Left lung (tissue), 4 donors: ENCODE measurements at regions not wholly inside any gene's neighbourhood (a gene's known extent, or its start where the extent isn't known, plus 50 kb on each side); places are given as distances from the start of the nearest gene placed in this dataset.
A peak's percentile ranks its signal among the peaks of the same experiment; 100 is the strongest.

Source experiments
- ATAC-seq: fragments of 200-7000 bp; cut with Tn5 transposase; one replicate; pipeline ENCODE4 v1.9.1; 2020; ENCODE audit warnings: moderate library complexity
- DNase-seq, 4 donors: peaks; one replicate each; pipeline ENCODE4 v3.0.0-alpha.2; 2013 to 2020
- H3K27ac ChIP-seq, 2 donors: fragments of 200-600 bp; sonication (generic) in 1 of 2; one replicate each; pipeline versions ENCODE4 v1.5.0 to v1.8.0; 2020 to 2021
- H3K27me3 ChIP-seq, 2 donors: fragments of 200-600 bp; sonication (generic) in 1 of 2; one replicate each; pipeline versions ENCODE4 v1.5.0 to v1.8.0; 2020 to 2021
- H3K36me3 ChIP-seq, 2 donors: fragments of 200-600 bp; sonication (generic) in 1 of 2; one replicate each; pipeline versions ENCODE4 v1.5.0 to v1.8.0; 2020 to 2021
- H3K4me1 ChIP-seq, 2 donors: fragments of 200-600 bp; one replicate each; pipeline ENCODE4 v1.8.0; 2021
- H3K4me3 ChIP-seq, 2 donors: fragments of 200-600 bp; sonication (generic) in 1 of 2; one replicate each; pipeline versions ENCODE4 v1.5.0 to v1.8.0; 2020 to 2021; ENCODE audit warnings: mild to moderate bottlenecking in 1 of 2
- H3K9me3 ChIP-seq, 2 donors: fragments of 200-600 bp; sonication (generic) in 1 of 2; one replicate each; pipeline versions ENCODE4 v1.5.0 to v1.8.0; 2020 to 2021
- CTCF ChIP-seq, 2 donors: fragments of 200-600 bp; sonication (generic) in 1 of 2; IDR thresholded peaks; one replicate each; pipeline versions ENCODE4 v1.5.0 to v1.8.0; 2021; ENCODE audit warnings: antibody characterized with exemption in 2 of 2
- intact Hi-C, 2 donors: fragments of 100-400 bp; cut with DNase I; formaldehyde crosslinking; loops; one replicate each; pipeline versions ENCODE4 v1.11.2 to v1.14.2; 2022
- donor health status: DM: no; HTN: yes; CAD: no.
- donor health status: DM: no; HTN: no; CAD: no.

- peaks cover 0 to 11% of the 10 kb centered on the region in 2 donors for H3K9me3 ChIP-seq
- H3K27me3 ChIP-seq, result no peaks in the 10 kb centered on the region
- no peak for TF ChIP-seq CTCF (IDR thresholded peaks at IDR 0.05)
- no peaks in the 10 kb centered on the region for H3K36me3 ChIP-seq
- no peak for ATAC-seq
- H3K27ac ChIP-seq, result no peak overlapping the region
- no peaks in the 10 kb centered on the region for H3K4me1 ChIP-seq
- intact Hi-C loops, result no loop called here
- no peak overlapping the region for H3K4me3 ChIP-seq
- DNase-seq, result no peak
These were observed 416.0 kb downstream of the PRDM5 start for GRCh38 chr4:120506536-120506935.

- ATAC-seq (no peak), DNase-seq (no peak)
- no peak for TF ChIP-seq CTCF (IDR thresholded peaks at IDR 0.05)
- intact Hi-C loops, result no loop called here
- H3K4me1 ChIP-seq, result no peaks in the 10 kb centered on the region
- peaks cover 0 to 5% of the 10 kb centered on the region in 2 donors for H3K9me3 ChIP-seq
- H3K36me3 ChIP-seq, result no peaks in the 10 kb centered on the region
- H3K27me3 ChIP-seq, result no peaks in the 10 kb centered on the region
- no peak overlapping the region for H3K27ac ChIP-seq
- no peak overlapping the region for H3K4me3 ChIP-seq
These were observed 423.8 kb downstream of the PRDM5 start for GRCh38 chr4:120498678-120499077.

- no peaks in the 10 kb centered on the region for H3K36me3 ChIP-seq
- no peak overlapping the region for H3K4me3 ChIP-seq
- H3K27me3 ChIP-seq, result no peaks in the 10 kb centered on the region
- no peak overlapping the region for H3K27ac ChIP-seq
- no peaks in the 10 kb centered on the region for H3K4me1 ChIP-seq
- intact Hi-C loops, result no loop called here
- ATAC-seq, result no peak
- peaks cover 0 to 8% of the 10 kb centered on the region in 2 donors for H3K9me3 ChIP-seq
- no peak for DNase-seq
- TF ChIP-seq CTCF (IDR thresholded peaks at IDR 0.05), result no peak
These were observed 424.8 kb upstream of the MAD2L1 start for GRCh38 chr4:120491481-120491880.

- Histone ChIP-seq H3K4me3 (no peak overlapping the region), H3K27ac (no peak overlapping the region), H3K27me3 (no peaks in the 10 kb centered on the region), H3K9me3 (no peaks in the 10 kb centered on the region), H3K4me1 (no peaks in the 10 kb centered on the region), H3K36me3 (no peaks in the 10 kb centered on the region)
- DNase-seq (peak in 2 of 4 donors; percentile 16 to 37), ATAC-seq (no peak)
- TF ChIP-seq CTCF (IDR thresholded peaks at IDR 0.05), result no peak
- intact Hi-C loops, result no loop called here
These were observed 415.1 kb upstream of the MAD2L1 start for GRCh38 chr4:120481756-120482155.

GRCh38 chr4:120472447-120473131 lies 405.9 kb upstream of the MAD2L1 start:
- DNase-seq, result no peak
- intact Hi-C loops, result no loop called here
- Histone ChIP-seq H3K27me3 (no peaks in the 10 kb centered on the region), H3K4me3 (no peak overlapping the region), H3K9me3 (no peaks in the 10 kb centered on the region), H3K27ac (no peak overlapping the region), H3K36me3 (no peaks in the 10 kb centered on the region), H3K4me1 (no peaks in the 10 kb centered on the region)
- no peak for TF ChIP-seq CTCF (IDR thresholded peaks at IDR 0.05)
- no peak for ATAC-seq
